Stomach smooth muscle (tissue), 2 donors: ENCODE measurements at regions not wholly inside any gene's neighbourhood (a gene's known extent, or its start where the extent isn't known, plus 50 kb on each side); places are given as distances from the start of the nearest gene placed in this dataset.

Experiments
- H3K27ac ChIP-seq: one replicate; pipeline ENCODE4 v1.7.0; 2013; ENCODE audit warnings: mild to moderate bottlenecking, low read length, inconsistent platforms
- H3K27me3 ChIP-seq, 2 donors: one replicate each; pipeline ENCODE4 v1.7.0; 2013; ENCODE audit warnings: low read length in 2 of 2; ENCODE audit not compliant: insufficient read depth in 2 of 2, control insufficient read depth in 1 of 2
- H3K36me3 ChIP-seq, 2 donors: one replicate each; pipeline ENCODE4 v1.7.0; 2013; ENCODE audit warnings: low read length in 2 of 2; ENCODE audit not compliant: control insufficient read depth in 2 of 2, insufficient read depth in 2 of 2
- H3K4me1 ChIP-seq: one replicate; pipeline ENCODE4 v1.7.0; 2013; ENCODE audit warnings: low read length; ENCODE audit not compliant: control insufficient read depth, insufficient read depth
- H3K4me3 ChIP-seq, 2 donors: one replicate each; pipeline ENCODE4 v1.7.0; 2013; ENCODE audit warnings: low read length in 2 of 2
- H3K9ac ChIP-seq, 2 donors: one replicate each; pipeline ENCODE4 v1.7.0; 2013; ENCODE audit warnings: low read length in 2 of 2, mild to moderate bottlenecking in 1 of 2
- H3K9me3 ChIP-seq, 2 donors: one replicate each; pipeline ENCODE4 v1.7.0; 2013; ENCODE audit warnings: low read length in 2 of 2; ENCODE audit not compliant: control insufficient read depth in 2 of 2
- donor health status: healthy.
- donor health status: Pancreatic carcinoma.

DNA sequence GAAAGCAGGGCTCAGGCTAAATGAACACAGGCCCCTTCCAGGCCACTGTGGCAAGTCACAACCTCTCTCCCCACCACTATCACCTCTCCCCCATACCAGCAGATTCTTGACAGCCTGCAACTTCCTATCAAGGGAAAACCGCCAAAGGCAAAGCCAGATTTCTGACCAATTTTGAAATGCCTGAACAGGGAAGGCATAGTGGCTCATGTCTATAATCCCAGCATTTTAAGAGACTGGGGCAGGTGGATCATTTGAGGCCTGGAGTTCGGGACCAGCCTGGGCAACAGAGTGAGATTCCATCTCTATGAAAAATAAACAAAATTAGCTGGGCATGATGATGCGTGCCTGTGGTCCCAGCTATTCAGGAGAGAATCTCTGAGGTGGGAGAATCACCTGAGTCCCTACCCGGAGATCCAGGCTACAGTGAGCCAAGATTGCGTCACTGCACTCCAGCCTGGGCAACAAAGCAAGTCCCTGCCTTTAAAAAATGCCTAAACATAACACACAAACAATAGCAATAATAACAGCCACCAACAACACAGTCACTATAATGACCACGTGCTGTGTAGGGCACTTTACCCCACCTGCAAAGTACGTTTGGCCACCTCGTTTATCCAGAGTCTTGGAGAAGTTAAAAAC lies 75.5 kb upstream of the GLI2 start:
- H3K4me3 ChIP-seq: no peak overlapping the region
- H3K9ac ChIP-seq: no peak overlapping the region
- H3K36me3 ChIP-seq: no peaks in the 10 kb centered on the region
- H3K27ac ChIP-seq: no peak overlapping the region
- H3K4me1 ChIP-seq: peaks cover 11% of the 10 kb centered on the region
- H3K9me3 ChIP-seq: peaks cover 0 to 4% of the 10 kb centered on the region in 2 donors
- H3K27me3 ChIP-seq: peaks cover 10 to 21% of the 10 kb centered on the region in 2 donors

GRCh38 chr2:120660771-120661459 lies 74.8 kb upstream of the GLI2 start:
- Histone ChIP-seq H3K9ac (no peak overlapping the region), H3K4me3 (no peak overlapping the region), H3K27ac (no peak overlapping the region), H3K4me1 (peaks cover 11% of the 10 kb centered on the region), H3K9me3 (peaks cover 0 to 4% of the 10 kb centered on the region in 2 donors), H3K36me3 (no peaks in the 10 kb centered on the region), H3K27me3 (peaks cover 7 to 19% of the 10 kb centered on the region in 2 donors)

DNA sequence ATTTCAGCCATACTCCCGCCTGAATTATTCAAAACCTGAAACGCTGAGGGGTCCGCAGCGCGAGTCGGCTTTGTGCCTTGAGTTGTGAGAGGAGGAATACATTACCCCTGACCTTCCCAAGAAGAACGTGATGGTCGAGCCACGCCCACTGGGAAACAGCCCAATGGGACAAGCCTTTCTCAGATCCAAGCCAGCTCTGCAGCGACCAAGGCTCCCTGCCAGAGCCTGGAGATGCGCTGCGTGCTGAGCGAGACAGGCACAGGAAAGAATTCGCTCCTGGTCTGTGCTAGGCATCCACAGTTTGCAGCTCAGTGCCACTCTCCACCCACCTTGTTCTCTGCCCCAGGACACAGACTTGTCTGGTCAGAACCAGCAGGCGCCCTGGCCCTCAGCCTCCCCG lies 74.1 kb upstream of the GLI2 start:
- H3K36me3 ChIP-seq: no peaks in the 10 kb centered on the region
- H3K27me3 ChIP-seq: peaks cover 7 to 19% of the 10 kb centered on the region in 2 donors
- peaks cover 0 to 4% of the 10 kb centered on the region in 2 donors for H3K9me3 ChIP-seq
- peaks cover 7% of the 10 kb centered on the region for H3K4me1 ChIP-seq
- no peak overlapping the region for H3K9ac ChIP-seq
- H3K27ac ChIP-seq: no peak overlapping the region
- no peak overlapping the region for H3K4me3 ChIP-seq

DNA sequence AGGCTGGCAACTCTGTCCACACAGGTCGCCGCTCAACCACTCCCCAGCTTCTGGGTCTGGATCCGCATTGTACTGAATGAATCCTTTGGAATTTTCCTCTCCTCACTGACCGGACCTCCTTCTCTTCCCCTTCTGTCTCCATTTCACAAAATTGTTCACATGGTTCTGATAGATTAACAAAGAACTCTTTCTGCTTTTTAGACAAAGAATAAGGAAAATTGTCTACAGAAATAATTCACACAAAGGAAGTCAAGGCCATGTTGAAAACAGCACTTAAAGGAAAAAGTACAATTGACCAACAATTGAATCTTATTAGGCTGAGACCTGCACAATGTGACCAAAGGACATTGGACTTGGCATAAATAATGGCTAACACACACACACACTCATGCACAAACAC lies 73.6 kb upstream of the GLI2 start:
- Histone ChIP-seq H3K27ac (no peak overlapping the region), H3K9ac (no peak overlapping the region), H3K9me3 (peaks cover 0 to 4% of the 10 kb centered on the region in 2 donors), H3K36me3 (no peaks in the 10 kb centered on the region), H3K4me1 (peaks cover 3% of the 10 kb centered on the region), H3K4me3 (no peak overlapping the region), H3K27me3 (peaks cover 7 to 19% of the 10 kb centered on the region in 2 donors)

GRCh38 chr2:120662746-120663145 lies 72.9 kb upstream of the GLI2 start:
- peaks cover 7 to 17% of the 10 kb centered on the region in 2 donors for H3K27me3 ChIP-seq
- peaks cover 2% of the 10 kb centered on the region for H3K4me1 ChIP-seq
- no peak overlapping the region for H3K4me3 ChIP-seq
- no peak overlapping the region for H3K27ac ChIP-seq
- H3K36me3 ChIP-seq: no peaks in the 10 kb centered on the region
- no peak overlapping the region for H3K9ac ChIP-seq
- peaks cover 0 to 5% of the 10 kb centered on the region in 2 donors for H3K9me3 ChIP-seq

DNA sequence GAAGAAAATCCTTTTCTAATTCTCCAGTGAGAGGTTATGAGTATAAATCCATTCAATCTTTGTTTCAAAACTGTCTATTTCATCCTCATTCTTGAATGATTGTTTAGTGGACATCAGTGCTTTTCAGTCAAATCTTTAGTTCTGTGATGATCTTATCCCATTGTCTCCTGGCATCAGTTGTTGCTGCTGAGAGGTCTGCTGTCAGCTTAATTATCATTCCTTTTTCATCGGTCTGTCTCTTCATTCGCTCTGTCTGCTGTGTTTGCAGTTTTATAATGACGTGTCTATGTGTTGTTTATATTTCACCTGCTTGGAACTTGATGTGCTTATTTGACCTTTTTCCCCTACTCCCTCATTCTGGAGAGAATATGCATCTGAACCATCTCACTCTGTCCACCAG lies 69.2 kb upstream of the GLI2 start:
- Histone ChIP-seq H3K27ac (no peak overlapping the region), H3K36me3 (no peaks in the 10 kb centered on the region), H3K9me3 (peaks cover 6 to 8% of the 10 kb centered on the region in 2 donors), H3K27me3 (peaks cover 23 to 25% of the 10 kb centered on the region in 2 donors), H3K4me1 (peaks cover under 1% of the 10 kb centered on the region), H3K9ac (no peak overlapping the region), H3K4me3 (no peak overlapping the region)

DNA sequence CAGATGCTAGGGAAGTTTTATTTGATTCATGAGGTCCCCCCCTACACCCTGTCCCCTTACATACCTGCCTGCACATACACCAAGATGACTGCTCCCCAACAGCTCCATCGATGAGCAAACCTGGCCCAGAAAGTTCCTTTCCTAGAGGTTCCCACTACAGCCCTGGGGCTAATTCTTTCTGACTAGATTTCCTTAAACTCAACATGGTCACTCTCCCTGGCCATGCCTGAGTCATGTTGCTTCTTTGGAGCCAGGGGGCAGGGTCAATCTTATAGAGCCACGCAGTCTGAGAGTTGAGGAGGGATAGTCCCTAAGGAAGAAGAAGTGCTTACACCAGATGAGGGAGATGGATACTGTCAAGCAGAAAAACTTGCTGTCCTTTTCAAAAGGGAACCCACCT lies 67.7 kb upstream of the GLI2 start:
- Histone ChIP-seq H3K27ac (no peak overlapping the region), H3K9ac (no peak overlapping the region), H3K4me1 (no peaks in the 10 kb centered on the region), H3K27me3 (peaks cover 19 to 20% of the 10 kb centered on the region in 2 donors), H3K9me3 (peaks cover 6 to 8% of the 10 kb centered on the region in 2 donors), H3K36me3 (no peaks in the 10 kb centered on the region), H3K4me3 (no peak overlapping the region)

DNA sequence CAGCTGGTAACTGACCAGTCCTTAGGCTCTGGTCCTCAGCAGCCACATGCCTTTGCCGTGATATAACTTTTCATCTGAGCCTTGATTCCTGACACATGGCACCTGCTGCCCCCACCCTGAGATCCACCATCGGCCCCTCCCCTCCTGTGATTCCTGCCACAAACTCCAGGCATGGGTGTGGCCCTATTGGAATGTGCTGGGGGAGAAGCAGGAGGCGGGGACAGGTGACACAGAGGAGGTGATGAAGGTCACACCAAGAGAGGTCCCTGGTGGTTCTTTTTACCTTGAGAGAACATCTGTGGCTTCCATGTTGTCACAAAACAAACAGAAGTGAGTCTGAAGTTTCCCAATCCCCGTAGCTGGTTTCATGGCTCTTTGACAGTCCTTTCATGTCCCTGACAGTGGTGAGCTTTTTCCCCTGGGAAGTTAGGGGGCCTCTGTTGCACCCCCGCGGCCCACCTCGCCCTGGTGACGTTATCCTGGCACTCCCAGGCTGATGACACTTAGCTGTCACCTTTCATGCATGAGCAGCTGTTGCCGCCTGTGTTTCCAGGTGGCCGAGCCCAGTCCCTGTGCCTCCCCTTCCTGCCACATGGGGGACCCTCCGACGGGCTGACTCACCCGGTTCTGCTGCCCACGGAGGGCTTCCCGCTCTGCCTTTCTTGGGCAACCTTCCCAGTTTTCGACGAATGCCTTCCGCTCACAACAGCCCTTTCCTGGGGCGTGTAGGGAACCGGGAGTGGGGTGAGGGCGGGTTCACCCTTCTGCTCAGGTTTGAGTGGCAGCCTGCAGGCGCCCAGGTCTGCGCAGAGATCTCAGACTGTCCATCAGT lies 66.3 kb upstream of the GLI2 start:
- Histone ChIP-seq H3K27me3 (peaks cover 18 to 20% of the 10 kb centered on the region in 2 donors), H3K9ac (no peak overlapping the region), H3K4me3 (no peak overlapping the region), H3K36me3 (no peaks in the 10 kb centered on the region), H3K4me1 (no peaks in the 10 kb centered on the region), H3K27ac (no peak overlapping the region), H3K9me3 (peaks cover 4 to 6% of the 10 kb centered on the region in 2 donors)

GRCh38 chr2:120669971-120670370 lies 65.7 kb upstream of the GLI2 start:
- no peaks in the 10 kb centered on the region for H3K4me1 ChIP-seq
- H3K4me3 ChIP-seq: no peak overlapping the region
- H3K9ac ChIP-seq: no peak overlapping the region
- H3K27me3 ChIP-seq: peaks cover 20 to 24% of the 10 kb centered on the region in 2 donors
- no peaks in the 10 kb centered on the region for H3K36me3 ChIP-seq
- H3K27ac ChIP-seq: no peak overlapping the region
- H3K9me3 ChIP-seq: peaks cover 4 to 6% of the 10 kb centered on the region in 2 donors

DNA sequence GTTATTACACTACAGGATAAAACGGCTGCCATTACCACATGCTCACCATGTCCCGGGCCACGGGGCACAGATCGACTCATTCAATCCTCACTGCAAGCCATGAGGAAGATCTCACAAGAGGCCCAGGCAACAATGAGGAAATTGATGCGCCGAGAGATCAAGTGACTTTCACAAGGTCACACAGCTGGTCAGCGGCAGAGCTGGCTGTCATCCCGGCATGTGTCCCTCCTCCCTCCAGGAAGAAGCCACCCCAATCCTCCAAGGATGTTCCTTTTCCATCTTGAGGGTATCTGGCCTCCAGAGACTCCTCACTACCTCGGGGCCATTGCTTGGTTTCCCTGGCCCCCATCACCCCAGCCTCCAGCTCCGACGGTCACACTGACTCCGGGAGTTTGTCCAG lies 65.3 kb upstream of the GLI2 start:
- Histone ChIP-seq H3K9me3 (peaks cover 4 to 6% of the 10 kb centered on the region in 2 donors), H3K36me3 (no peaks in the 10 kb centered on the region), H3K27me3 (peaks cover 24% of the 10 kb centered on the region in 2 donors), H3K27ac (no peak overlapping the region), H3K4me1 (no peaks in the 10 kb centered on the region), H3K9ac (no peak overlapping the region), H3K4me3 (no peak overlapping the region)
